Fibroblast of lung (primary cell): ENCODE measurements at regions not wholly inside any gene's neighbourhood (a gene's known extent, or its start where the extent isn't known, plus 50 kb on each side); places are given as distances from the start of the nearest gene placed in this dataset.

Experiments
- CTCF ChIP-seq, 2 donors: IDR thresholded peaks in 1 of 2; conservative IDR thresholded peaks in 1 of 2; 1 replicate in 1 of 2; 2 replicates in 1 of 2; pipeline ENCODE4 v1.5.1; 2011 to 2012; ENCODE audit warnings: low read length in 2 of 2, control low read depth in 1 of 2, inconsistent platforms in 1 of 2, low read depth in 1 of 2, mild to moderate bottlenecking in 1 of 2
- EZH2 ChIP-seq: IDR thresholded peaks from 2 replicates; pipeline ENCODE4 v1.5.1; 2012; ENCODE audit warnings: low read length, control low read depth, mild to moderate bottlenecking; ENCODE audit errors: missing control alignments

GRCh38 chr15:81473177-81473576, 99.2 kb upstream of the TMC3 start:
- TF ChIP-seq CTCF (conservative IDR thresholded peaks at IDR 0.05 in 1 of 2, IDR thresholded peaks at IDR 0.05 in 1 of 2; ENCODE audit: low read depth in 1 of 2, low read length in 2 of 2) (no peak), EZH2 (no peak)
